ENCODE measurements at regions not wholly inside any gene's neighbourhood (a gene's known extent, or its start where the extent isn't known, plus 50 kb on each side); places are given as distances from the start of the nearest gene placed in this dataset.

- TF ChIP-seq GABPA (tag; conservative IDR thresholded peaks at IDR 0.05; ENCODE audit: low read depth) (no peak), JUNB (CRISPR knock-in tag; conservative IDR thresholded peaks at IDR 0.05) (no peak), ZBTB2 (IDR thresholded peaks at IDR 0.05) (no peak), RFX7 (CRISPR knock-in tag; IDR thresholded peaks at IDR 0.05) (no peak), RAD21 (CRISPR knock-in tag; conservative IDR thresholded peaks at IDR 0.05 in 1 of 2, IDR thresholded peaks at IDR 0.05 in 1 of 2) (no peak), MAX (CRISPR knock-in tag; IDR thresholded peaks at IDR 0.05) (no peak), MAFG (tag; conservative IDR thresholded peaks at IDR 0.05) (no peak), CTCF (IDR thresholded peaks at IDR 0.05 in 2 of 3, conservative IDR thresholded peaks at IDR 0.05 in 1 of 3; ENCODE audit: insufficient read depth in 2 of 3, low read depth in 1 of 3, low read length in 3 of 3) (no peak), POLR2AphosphoS2 (IDR thresholded peaks at IDR 0.05; ENCODE audit: low read length) (no peak), ETV5 (CRISPR knock-in tag; IDR thresholded peaks at IDR 0.05; ENCODE audit: low read depth) (no peak), ZNF384 (IDR thresholded peaks at IDR 0.05; ENCODE audit: low read depth, low read length) (no peak), SMAD1 (IDR thresholded peaks at IDR 0.05; ENCODE audit: low read depth, low read length, partially characterized antibody) (no peak), MYC (IDR thresholded peaks at IDR 0.05; ENCODE audit: low read depth, low read length) (no peak), MYC (CRISPR knock-in tag; IDR thresholded peaks at IDR 0.05; ENCODE audit: borderline replicate concordance, low read depth) (no peak)
These were observed 178.3 kb upstream of the LRATD1 start for GRCh38 chr2:14454202-14454601.
